HG02885 (cell line): ENCODE measurements at regions not wholly inside any gene's neighbourhood (a gene's known extent, or its start where the extent isn't known, plus 50 kb on each side); places are given as distances from the start of the nearest gene placed in this dataset.

Source experiments
- ATAC-seq: cut with Tn5 transposase; IDR thresholded peaks from one replicate; pipeline ENCODE4 v1.9.1; 2021; ENCODE audit warnings: mild to moderate bottlenecking; ENCODE audit not compliant: unreplicated experiment, poor library complexity

- peak; percentile 49 for ATAC-seq
Observed at GRCh38 chrX:109312757-109313156, 169.1 kb downstream of the GUCY2F start.

- no peak for ATAC-seq
Observed at GRCh38 chrX:109310031-109310430, 171.9 kb downstream of the GUCY2F start.

- no peak for ATAC-seq
Observed at GRCh38 chrX:109301177-109301576, 180.7 kb downstream of the GUCY2F start.

- ATAC-seq: no peak
Observed at GRCh38 chrX:109300415-109300814, 181.5 kb downstream of the GUCY2F start.

- no peak for ATAC-seq
Observed at GRCh38 chrX:109299091-109299490, 182.8 kb downstream of the GUCY2F start.

GRCh38 chrX:109294097-109294814 is 187.6 kb downstream of the GUCY2F start:
- ATAC-seq: no peak

- no peak for ATAC-seq
Observed at GRCh38 chrX:109283870-109284269, 198.0 kb downstream of the GUCY2F start.

- ATAC-seq: peak; percentile 80
Observed at GRCh38 chrX:109281483-109282275, 200.2 kb downstream of the GUCY2F start.

- ATAC-seq: no peak
Observed at GRCh38 chrX:109274806-109275205, 207.1 kb downstream of the GUCY2F start.

GRCh38 chrX:109270580-109271484 is 211.1 kb downstream of the GUCY2F start:
- ATAC-seq: peak; percentile 93

GRCh38 chrX:109268340-109268739 is 213.5 kb downstream of the GUCY2F start:
- no peak for ATAC-seq

- no peak for ATAC-seq
Observed at GRCh38 chrX:109266034-109266433, 215.9 kb downstream of the GUCY2F start.

GRCh38 chrX:109264878-109265277 is 217.0 kb downstream of the GUCY2F start:
- ATAC-seq: peak; percentile 66

- no peak for ATAC-seq
Observed at GRCh38 chrX:109261279-109261678, 220.6 kb downstream of the GUCY2F start.

- no peak for ATAC-seq
Observed at GRCh38 chrX:109252789-109253188, 229.1 kb downstream of the GUCY2F start.

GRCh38 chrX:109218761-109219160 is 263.1 kb downstream of the GUCY2F start:
- ATAC-seq: no peak

GRCh38 chrX:109199726-109200125 is 282.2 kb downstream of the GUCY2F start:
- ATAC-seq: no peak

GRCh38 chrX:109190542-109190941 is 291.3 kb downstream of the GUCY2F start:
- ATAC-seq: peak; percentile 51

- peak; percentile 81 for ATAC-seq
Observed at GRCh38 chrX:109187473-109188168, 294.3 kb downstream of the GUCY2F start.

GRCh38 chrX:109186939-109187338 is 294.9 kb downstream of the GUCY2F start:
- no peak for ATAC-seq
